IMR-90 (cell line): ENCODE measurements at regions not wholly inside any gene's neighbourhood (a gene's known extent, or its start where the extent isn't known, plus 50 kb on each side); places are given as distances from the start of the nearest gene placed in this dataset.

Source experiments
- CHD1 ChIP-seq: IDR thresholded peaks from 2 replicates; pipeline ENCODE4 v1.6.1; 2012; ENCODE audit warnings: low read depth, low read length, improper control_type of control experiment
- CTCF ChIP-seq: conservative IDR thresholded peaks from 2 replicates; pipeline ENCODE4 v1.5.1; 2012; ENCODE audit warnings: mild to moderate bottlenecking, low read depth, low read length, improper control_type of control experiment
- ELK1 ChIP-seq: fragments of 150-350 bp; IDR thresholded peaks from 2 replicates; pipeline ENCODE4 v1.6.1; 2016; ENCODE audit warnings: low read depth, mild to moderate bottlenecking, low read length, moderate library complexity, borderline replicate concordance
- POLR2A ChIP-seq: IDR thresholded peaks from 2 replicates; pipeline ENCODE4 v1.6.1; 2012; ENCODE audit warnings: mild to moderate bottlenecking, low read depth, low read length
- RAD21 ChIP-seq: IDR thresholded peaks from 2 replicates; pipeline ENCODE4 v1.6.1; 2012; ENCODE audit warnings: low read length, improper control_type of control experiment
- SMC3 ChIP-seq: fragments of 150-350 bp; IDR thresholded peaks from 2 replicates; pipeline ENCODE4 v1.6.1; 2016; ENCODE audit warnings: low read depth, mild to moderate bottlenecking, antibody characterized with exemption, low read length, moderate library complexity

- no peak for TF ChIP-seq POLR2A
- TF ChIP-seq CTCF: no peak
- TF ChIP-seq SMC3: no peak
- no peak for TF ChIP-seq CHD1
- TF ChIP-seq RAD21: no peak
- no peak for TF ChIP-seq ELK1
Observed at GRCh38 chr5:166898166-166898565, 1393.3 kb upstream of the WWC1 start.
